MG63 (cell line): ENCODE measurements at regions not wholly inside any gene's neighbourhood (a gene's known extent, or its start where the extent isn't known, plus 50 kb on each side); places are given as distances from the start of the nearest gene placed in this dataset.

Experiments used
- DNase-seq: peaks from one replicate; pipeline ENCODE4 v3.0.0-alpha.2; 2020
- H3K27me3 ChIP-seq: fragments of 250-450 bp; sonication (Bioruptor Pico); 2 replicates; pipeline ENCODE4 v1.5.1; 2020; ENCODE audit warnings: mild to moderate bottlenecking, moderate library complexity
- H3K36me3 ChIP-seq: fragments of 250-450 bp; sonication (Bioruptor Pico); 2 replicates; pipeline ENCODE4 v1.5.1; 2020; ENCODE audit warnings: mild to moderate bottlenecking, moderate library complexity
- H3K4me3 ChIP-seq: fragments of 250-450 bp; sonication (Bioruptor Pico); 2 replicates; pipeline ENCODE4 v1.5.1; 2020; ENCODE audit warnings: mild to moderate bottlenecking, moderate library complexity
- H3K9me3 ChIP-seq: fragments of 250-450 bp; sonication (Bioruptor Pico); 2 replicates; pipeline ENCODE4 v1.5.1; 2020; ENCODE audit warnings: mild to moderate bottlenecking, moderate library complexity

GRCh38 chr3:113086560-113087461 lies 96.0 kb downstream of the GTPBP8 start:
- Histone ChIP-seq H3K27me3 (0 out of 2 replicates have a peak, but pooled peaks cover 3% of the 10 kb centered on the region), H3K9me3 (no peaks in the 10 kb centered on the region), H3K4me3 (no peak overlapping the region), H3K36me3 (no peaks in the 10 kb centered on the region)
- no peak for DNase-seq

GRCh38 chr3:113088616-113089015 lies 97.8 kb downstream of the GTPBP8 start:
- Histone ChIP-seq H3K36me3 (no peaks in the 10 kb centered on the region), H3K4me3 (no peak overlapping the region), H3K27me3 (0 out of 2 replicates have a peak, but pooled peaks cover 3% of the 10 kb centered on the region), H3K9me3 (no peaks in the 10 kb centered on the region)
- no peak for DNase-seq

- Histone ChIP-seq H3K36me3 (no peaks in the 10 kb centered on the region), H3K9me3 (no peaks in the 10 kb centered on the region), H3K27me3 (0 out of 2 replicates have a peak, but pooled peaks cover 3% of the 10 kb centered on the region), H3K4me3 (no peak overlapping the region)
- DNase-seq: no peak
These were observed 100.6 kb downstream of the GTPBP8 start for GRCh38 chr3:113091417-113091816.

- Histone ChIP-seq H3K9me3 (no peaks in the 10 kb centered on the region), H3K36me3 (no peaks in the 10 kb centered on the region), H3K27me3 (0 out of 2 replicates have a peak, but pooled peaks cover 3% of the 10 kb centered on the region), H3K4me3 (no peak overlapping the region)
- DNase-seq: no peak
These were observed 102.0 kb downstream of the GTPBP8 start for GRCh38 chr3:113092746-113093145.

- DNase-seq: no peak
- Histone ChIP-seq H3K9me3 (peaks cover 2% of the 10 kb centered on the region; the same call in 1 of the 2 replicates), H3K27me3 (0 out of 2 replicates have a peak, but pooled peaks cover 3% of the 10 kb centered on the region), H3K36me3 (no peaks in the 10 kb centered on the region), H3K4me3 (no peak overlapping the region)
These were observed 103.8 kb downstream of the GTPBP8 start for GRCh38 chr3:113094337-113095221.

GRCh38 chr3:113096188-113096892 lies 105.6 kb downstream of the GTPBP8 start:
- no peak overlapping the region for H3K4me3 ChIP-seq
- H3K9me3 ChIP-seq: peaks cover 4% of the 10 kb centered on the region; the same call in 1 of the 2 replicates
- H3K36me3 ChIP-seq: no peaks in the 10 kb centered on the region
- DNase-seq: no peak
- 0 out of 2 replicates have a peak, but pooled peaks cover under 1% of the 10 kb centered on the region for H3K27me3 ChIP-seq

- Histone ChIP-seq H3K9me3 (peaks cover 4% of the 10 kb centered on the region; the same call in 1 of the 2 replicates), H3K27me3 (no peaks in the 10 kb centered on the region), H3K36me3 (no peaks in the 10 kb centered on the region), H3K4me3 (no peak overlapping the region)
- DNase-seq: peak; percentile 68
These were observed 107.2 kb downstream of the GTPBP8 start for GRCh38 chr3:113097960-113098447.

GRCh38 chr3:113100063-113100462 lies 109.3 kb downstream of the GTPBP8 start:
- H3K27me3 ChIP-seq: no peaks in the 10 kb centered on the region
- H3K36me3 ChIP-seq: no peaks in the 10 kb centered on the region
- no peak overlapping the region for H3K4me3 ChIP-seq
- peaks cover 4% of the 10 kb centered on the region; the same call in 1 of the 2 replicates for H3K9me3 ChIP-seq
- no peak for DNase-seq

- no peaks in the 10 kb centered on the region for H3K36me3 ChIP-seq
- no peak overlapping the region for H3K4me3 ChIP-seq
- no peak for DNase-seq
- H3K27me3 ChIP-seq: no peaks in the 10 kb centered on the region
- H3K9me3 ChIP-seq: peaks cover 4% of the 10 kb centered on the region; the same call in 1 of the 2 replicates
These were observed 107.8 kb upstream of the BOC start for GRCh38 chr3:113103588-113103987.

GRCh38 chr3:113104357-113105092 lies 106.8 kb upstream of the BOC start:
- Histone ChIP-seq H3K36me3 (no peaks in the 10 kb centered on the region), H3K4me3 (no peak overlapping the region), H3K27me3 (no peaks in the 10 kb centered on the region), H3K9me3 (peaks cover 3% of the 10 kb centered on the region; the same call in 1 of the 2 replicates)
- no peak for DNase-seq

GRCh38 chr3:113105093-113105449 lies 106.3 kb upstream of the BOC start:
- Histone ChIP-seq H3K9me3 (no peaks in the 10 kb centered on the region), H3K36me3 (no peaks in the 10 kb centered on the region), H3K4me3 (no peak overlapping the region), H3K27me3 (no peaks in the 10 kb centered on the region)
- DNase-seq: no peak

GRCh38 chr3:113105966-113106660 lies 105.2 kb upstream of the BOC start:
- no peaks in the 10 kb centered on the region for H3K36me3 ChIP-seq
- no peak overlapping the region for H3K4me3 ChIP-seq
- no peak for DNase-seq
- H3K27me3 ChIP-seq: no peaks in the 10 kb centered on the region
- no peaks in the 10 kb centered on the region for H3K9me3 ChIP-seq

- no peak for DNase-seq
These were observed 101.1 kb upstream of the BOC start for GRCh38 chr3:113110267-113110666.

GRCh38 chr3:113111011-113111707 lies 100.2 kb upstream of the BOC start:
- H3K9me3 ChIP-seq: no peaks in the 10 kb centered on the region
- H3K27me3 ChIP-seq: no peaks in the 10 kb centered on the region

More at GRCh38 chr3:113110267-113110666, 101.1 kb upstream of the BOC start:
- H3K9me3 ChIP-seq: no peaks in the 10 kb centered on the region
- no peaks in the 10 kb centered on the region for H3K27me3 ChIP-seq
- H3K36me3 ChIP-seq: no peaks in the 10 kb centered on the region
- H3K4me3 ChIP-seq: no peak overlapping the region

GRCh38 chr3:113113361-113113760 lies 98.0 kb upstream of the BOC start:
- no peaks in the 10 kb centered on the region for H3K36me3 ChIP-seq
- no peaks in the 10 kb centered on the region for H3K27me3 ChIP-seq
- no peak for DNase-seq
- H3K4me3 ChIP-seq: no peak overlapping the region
- no peaks in the 10 kb centered on the region; the same call in 1 of the 2 replicates for H3K9me3 ChIP-seq

More at GRCh38 chr3:113111011-113111707, 100.2 kb upstream of the BOC start:
- DNase-seq: no peak
- Histone ChIP-seq H3K4me3 (no peak overlapping the region), H3K36me3 (no peaks in the 10 kb centered on the region)
